PC-3 (cell line): ENCODE measurements at regions not wholly inside any gene's neighbourhood (a gene's known extent, or its start where the extent isn't known, plus 50 kb on each side); places are given as distances from the start of the nearest gene placed in this dataset.

Experiments used
- ATAC-seq: fragments of 200-7000 bp; cut with Tn5 transposase; 2 replicates; pipeline ENCODE4 v1.9.1; 2020; ENCODE audit warnings: mild to moderate bottlenecking, moderate library complexity
- BruUV-seq: library from RNA; stranded (reverse); fragments of 400-500 nt; replicated peaks from 2 replicates; lab custom pipeline; 2021; lab: Mats Ljungman, UMichigan
- CTCF ChIA-PET: fragments of 300-600 bp; sonication (Branson Sonifier 250); formaldehyde crosslinking; loops from one replicate; lab custom pipeline; 2022; ENCODE audit warnings: antibody characterized with exemption; lab: Charles Lee
- POLR2A ChIA-PET: fragments of 300-600 bp; sonication (Branson Sonifier 250); formaldehyde crosslinking; loops from one replicate; lab custom pipeline; 2022; ENCODE audit warnings: antibody characterized with exemption; ENCODE audit not compliant: unreplicated experiment; lab: Charles Lee
- DNase-seq: peaks from one replicate; pipeline ENCODE4 v3.0.0-alpha.2; 2015
- H2AFZ ChIP-seq: fragments of 300-600 bp; sonication (generic); 2 replicates; pipeline ENCODE4 v1.6.0; 2016; ENCODE audit warnings: antibody characterized with exemption, low read length
- H3F3A ChIP-seq: fragments of 300-600 bp; sonication (generic); one replicate; pipeline ENCODE4 v1.6.0; 2017; ENCODE audit warnings: antibody characterized with exemption, low read length, control low read depth, mild to moderate bottlenecking; ENCODE audit not compliant: unreplicated experiment
- H3K27ac ChIP-seq: fragments of 300-600 bp; sonication (generic); 2 replicates; pipeline ENCODE4 v1.5.1; 2016; ENCODE audit warnings: mild to moderate bottlenecking, low read length
- H3K27me3 ChIP-seq: fragments of 300-600 bp; sonication (generic); 2 replicates; pipeline ENCODE4 v1.6.1; 2016; ENCODE audit warnings: low read length, mixed read lengths
- H3K36me3 ChIP-seq: fragments of 300-600 bp; sonication (generic); 2 replicates; pipeline ENCODE4 v1.6.1; 2016; ENCODE audit warnings: low read depth, mixed run types, low read length, mixed read lengths
- H3K4me1 ChIP-seq: fragments of 300-600 bp; sonication (generic); 2 replicates; pipeline ENCODE4 v1.5.1; 2016; ENCODE audit warnings: low read length; ENCODE audit not compliant: insufficient read depth
- H3K4me2 ChIP-seq: fragments of 300-600 bp; sonication (generic); 2 replicates; pipeline ENCODE4 v1.6.0; 2016; ENCODE audit warnings: low read length
- H3K4me3 ChIP-seq: fragments of 300-600 bp; sonication (generic); 2 replicates; pipeline ENCODE4 v1.5.1; 2016; ENCODE audit warnings: mild to moderate bottlenecking, low read length, mixed read lengths
- H3K79me2 ChIP-seq: fragments of 300-600 bp; sonication (generic); 2 replicates; pipeline ENCODE4 v1.6.1; 2017; ENCODE audit warnings: low read length, mixed read lengths
- H3K9ac ChIP-seq: fragments of 300-600 bp; sonication (generic); 2 replicates; pipeline ENCODE4 v1.6.0; 2016; ENCODE audit warnings: mild to moderate bottlenecking, low read length
- H3K9me2 ChIP-seq: fragments of 300-600 bp; sonication (generic); replicated peaks from 2 replicates; pipeline ENCODE4 v1.6.1; 2016; ENCODE audit warnings: mixed run types, low read length, mixed read lengths
- H3K9me3 ChIP-seq: fragments of 300-600 bp; sonication (generic); 2 replicates; pipeline ENCODE4 v1.6.1; 2016; ENCODE audit warnings: low read length, mixed read lengths
- H4K20me1 ChIP-seq: fragments of 300-600 bp; sonication (generic); 2 replicates; pipeline ENCODE4 v1.6.1; 2016; ENCODE audit warnings: low read length, mixed read lengths
- EZH2 ChIP-seq: fragments of 300-600 bp; sonication (generic); IDR thresholded peaks from one replicate; pipeline ENCODE4 v1.6.1; 2017; ENCODE audit warnings: antibody characterized with exemption, mild to moderate bottlenecking, low read length; ENCODE audit not compliant: unreplicated experiment
- EZH2phosphoT487 ChIP-seq: fragments of 300-600 bp; sonication (generic); IDR thresholded peaks from 2 replicates; pipeline ENCODE4 v1.6.1; 2018; ENCODE audit warnings: mild to moderate bottlenecking, antibody characterized with exemption, low read length, borderline replicate concordance
- intact Hi-C: fragments of 100-400 bp; cut with micrococcal nuclease; formaldehyde crosslinking; loops from 2 replicates; pipeline ENCODE4 v1.9.0; 2023
- TF ChIP-seq, protein P1 (sequence below): fragments of 300-600 bp; sonication (generic); conservative IDR thresholded peaks from 2 replicates; pipeline ENCODE4 v1.5.1; 2017; ENCODE audit warnings: antibody characterized with exemption, low read depth, mild to moderate bottlenecking, low read length

DNA sequence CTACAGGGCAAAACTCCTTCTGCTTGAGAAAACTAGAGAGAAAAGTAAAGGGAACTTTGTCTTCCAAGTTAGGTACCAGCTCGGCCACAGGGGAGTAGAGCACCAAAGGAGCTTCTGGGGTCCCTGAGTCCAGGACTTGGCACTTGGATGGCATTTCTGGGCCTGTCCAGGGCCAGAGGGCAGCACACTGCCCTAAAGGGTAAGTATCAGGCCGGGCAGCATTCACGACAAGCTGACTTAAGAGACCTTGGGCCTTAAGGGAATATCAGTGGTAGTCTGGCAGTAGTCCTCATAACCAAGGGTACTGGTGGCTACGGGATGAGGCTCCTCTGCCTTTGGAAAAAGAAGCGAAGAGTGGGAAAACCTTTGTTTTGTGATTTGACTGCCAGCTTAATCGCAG lies 632.7 kb downstream of the KLHL13 start:
- Histone ChIP-seq H3F3A (no peaks in the 10 kb centered on the region), H3K79me2 (no peaks in the 10 kb centered on the region), H3K4me3 (no peak overlapping the region), H2AFZ (no peak overlapping the region), H3K27me3 (no peaks in the 10 kb centered on the region), H4K20me1 (no peaks in the 10 kb centered on the region), H3K27ac (no peak overlapping the region), H3K4me2 (no peak overlapping the region), H3K9ac (no peak overlapping the region), H3K36me3 (no peaks in the 10 kb centered on the region), H3K9me3 (no peaks in the 10 kb centered on the region), H3K9me2 (no peaks in the 10 kb centered on the region), H3K4me1 (no peaks in the 10 kb centered on the region)
- DNase-seq: no peak
- ChIA-PET CTCF (no interaction called here), POLR2A (no interaction called here)
- TF ChIP-seq EZH2phosphoT487 (no peak), EZH2 (no peak)
- TF ChIP-seq, protein P1, sequence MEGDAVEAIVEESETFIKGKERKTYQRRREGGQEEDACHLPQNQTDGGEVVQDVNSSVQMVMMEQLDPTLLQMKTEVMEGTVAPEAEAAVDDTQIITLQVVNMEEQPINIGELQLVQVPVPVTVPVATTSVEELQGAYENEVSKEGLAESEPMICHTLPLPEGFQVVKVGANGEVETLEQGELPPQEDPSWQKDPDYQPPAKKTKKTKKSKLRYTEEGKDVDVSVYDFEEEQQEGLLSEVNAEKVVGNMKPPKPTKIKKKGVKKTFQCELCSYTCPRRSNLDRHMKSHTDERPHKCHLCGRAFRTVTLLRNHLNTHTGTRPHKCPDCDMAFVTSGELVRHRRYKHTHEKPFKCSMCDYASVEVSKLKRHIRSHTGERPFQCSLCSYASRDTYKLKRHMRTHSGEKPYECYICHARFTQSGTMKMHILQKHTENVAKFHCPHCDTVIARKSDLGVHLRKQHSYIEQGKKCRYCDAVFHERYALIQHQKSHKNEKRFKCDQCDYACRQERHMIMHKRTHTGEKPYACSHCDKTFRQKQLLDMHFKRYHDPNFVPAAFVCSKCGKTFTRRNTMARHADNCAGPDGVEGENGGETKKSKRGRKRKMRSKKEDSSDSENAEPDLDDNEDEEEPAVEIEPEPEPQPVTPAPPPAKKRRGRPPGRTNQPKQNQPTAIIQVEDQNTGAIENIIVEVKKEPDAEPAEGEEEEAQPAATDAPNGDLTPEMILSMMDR: no peak
- no TSS peak for BruUV-seq
- no peak for ATAC-seq
- intact Hi-C loops: no loop called here

DNA sequence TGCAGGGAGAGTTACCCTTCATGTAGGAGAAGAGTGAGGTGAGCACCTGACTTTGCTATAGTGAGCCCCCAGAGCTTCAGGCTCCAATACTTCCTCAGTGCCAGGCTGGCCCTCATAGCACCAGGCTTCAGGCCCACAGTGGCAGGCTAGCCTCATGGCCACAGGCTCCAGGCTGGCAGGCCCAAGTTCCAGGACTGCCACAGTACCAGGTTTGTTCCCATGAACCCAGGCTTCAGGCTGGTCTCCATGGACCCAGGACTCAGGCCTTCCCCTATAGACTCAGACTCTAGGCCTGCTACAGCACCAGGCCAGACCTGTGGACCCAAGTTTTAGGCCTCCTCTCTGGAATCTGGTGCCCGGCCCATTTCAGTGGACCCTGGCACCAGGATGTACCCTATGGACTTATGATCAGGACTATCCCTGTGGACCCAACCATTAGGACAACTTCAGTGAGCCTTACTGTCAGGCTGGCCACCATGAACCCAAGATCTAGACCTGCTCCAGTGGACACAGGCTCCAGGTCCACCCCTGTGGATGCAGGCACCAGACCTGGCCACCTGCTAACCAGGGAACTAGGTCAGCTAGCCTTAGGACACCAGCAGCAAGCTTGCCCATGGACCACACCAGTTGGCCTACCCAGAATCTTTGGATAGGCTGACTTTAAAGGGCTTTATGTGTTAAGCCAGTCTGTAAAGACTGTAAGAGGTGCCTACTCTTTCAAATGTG lies 658.2 kb downstream of the KLHL13 start:
- no peak overlapping the region for H3K27ac ChIP-seq
- no peak overlapping the region for H3K9ac ChIP-seq
- BruUV-seq: no TSS peak
- H4K20me1 ChIP-seq: no peaks in the 10 kb centered on the region
- CTCF ChIA-PET: no interaction called here
- no peak overlapping the region for H3K4me3 ChIP-seq
- no peaks in the 10 kb centered on the region for H3K79me2 ChIP-seq
- POLR2A ChIA-PET: no interaction called here
- H3K9me3 ChIP-seq: no peaks in the 10 kb centered on the region
- DNase-seq: no peak
- no peaks in the 10 kb centered on the region for H3K4me1 ChIP-seq
- no peaks in the 10 kb centered on the region for H3K9me2 ChIP-seq
- H3K36me3 ChIP-seq: no peaks in the 10 kb centered on the region
- H3K27me3 ChIP-seq: no peaks in the 10 kb centered on the region
- intact Hi-C loops: no loop called here
- no peaks in the 10 kb centered on the region for H3F3A ChIP-seq
- no peak overlapping the region for H2AFZ ChIP-seq
- TF ChIP-seq, protein P1: no peak
- no peak for TF ChIP-seq EZH2phosphoT487
- no peak for TF ChIP-seq EZH2
- no peak overlapping the region for H3K4me2 ChIP-seq
- ATAC-seq: no peak

DNA sequence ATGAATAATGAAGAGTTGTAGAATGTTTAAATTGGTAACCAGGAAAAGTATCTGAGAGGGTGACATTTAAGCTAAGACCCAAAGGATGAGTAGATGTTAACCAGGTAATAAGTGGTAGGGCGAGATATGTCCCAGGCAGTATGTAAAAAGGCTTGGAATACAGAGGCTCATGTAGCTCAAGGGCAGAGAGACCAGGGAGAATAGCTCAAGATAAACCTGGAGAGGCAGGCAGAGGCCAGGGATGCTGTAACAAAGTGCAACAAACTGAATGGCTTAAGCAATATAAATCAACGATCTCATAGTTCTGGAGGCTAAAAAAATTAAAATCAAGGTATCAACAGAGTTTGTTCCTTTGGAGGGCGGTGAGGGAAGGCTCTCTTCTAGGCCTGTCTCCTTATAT lies 660.8 kb downstream of the KLHL13 start:
- ChIA-PET CTCF (no interaction called here), POLR2A (no interaction called here)
- ATAC-seq (no peak), DNase-seq (no peak)
- no peak overlapping the region for H3K4me2 ChIP-seq
- no peaks in the 10 kb centered on the region for H4K20me1 ChIP-seq
- TF ChIP-seq EZH2phosphoT487 (no peak), EZH2 (no peak)
- TF ChIP-seq, protein P1: no peak
- intact Hi-C loops: no loop called here
- no peak overlapping the region for H3K27ac ChIP-seq
- H3K4me1 ChIP-seq: no peaks in the 10 kb centered on the region
- H3K9ac ChIP-seq: no peak overlapping the region
- H3K9me3 ChIP-seq: no peaks in the 10 kb centered on the region
- H3K27me3 ChIP-seq: no peaks in the 10 kb centered on the region
- H3K36me3 ChIP-seq: no peaks in the 10 kb centered on the region
- H2AFZ ChIP-seq: no peak overlapping the region
- H3K9me2 ChIP-seq: no peaks in the 10 kb centered on the region
- no peaks in the 10 kb centered on the region for H3K79me2 ChIP-seq
- BruUV-seq: no TSS peak
- no peak overlapping the region for H3K4me3 ChIP-seq
- H3F3A ChIP-seq: no peaks in the 10 kb centered on the region
